Naive thymus-derived CD4-positive, alpha-beta T cell (primary cell): ENCODE measurements at regions not wholly inside any gene's neighbourhood (a gene's known extent, or its start where the extent isn't known, plus 50 kb on each side); places are given as distances from the start of the nearest gene placed in this dataset.
"Not testable (repeated sequence)": the region's sequence is repeated elsewhere in the genome, so short reads cannot be mapped to it uniquely, and the experiment has no call there.

Source experiments
- ATAC-seq: fragments of 150-1000 bp; cut with Tn5 transposase; 2 replicates; pipeline ENCODE4 v1.10.0; 2021; ENCODE audit warnings: mild to moderate bottlenecking, moderate library complexity
- CTCF ChIA-PET: fragments of 350-600 bp; sonication (Branson Sonifier 250); formaldehyde crosslinking; loops from one replicate; lab custom pipeline; 2021; ENCODE audit warnings: antibody characterized with exemption; lab: Charles Lee
- POLR2A ChIA-PET: fragments of 350-600 bp; sonication (Branson Sonifier 250); formaldehyde crosslinking; loops from one replicate; lab custom pipeline; 2021; ENCODE audit warnings: antibody characterized with exemption, inconsistent platforms; lab: Charles Lee
- DNase-seq, 9 donors: peaks; one replicate each; pipeline versions ENCODE4 v3.0.0 to v3.0.0-alpha.2; 2020 to 2022; ENCODE audit warnings: mixed read lengths in 1 of 9
- H3K27ac ChIP-seq: one replicate; pipeline ENCODE4 v1.7.0; 2013; ENCODE audit warnings: mild to moderate bottlenecking, low read depth, low read length, moderate library complexity
- H3K27me3 ChIP-seq, 2 donors: one replicate each; pipeline ENCODE4 v1.7.0; 2013; ENCODE audit warnings: low read length in 2 of 2, mild to moderate bottlenecking in 2 of 2, moderate library complexity in 2 of 2; ENCODE audit not compliant: control insufficient read depth in 2 of 2, insufficient read depth in 2 of 2
- H3K36me3 ChIP-seq, 3 experiments: 1 replicate in 2 of 3; 2 replicates in 1 of 3; pipeline ENCODE4 v1.7.0; 2013; ENCODE audit warnings: low read length in 3 of 3, mild to moderate bottlenecking in 3 of 3, moderate library complexity in 1 of 3; ENCODE audit not compliant: insufficient read depth in 3 of 3, control insufficient read depth in 2 of 3
- H3K4me1 ChIP-seq, 2 donors: one replicate each; pipeline ENCODE4 v1.7.0; 2013; ENCODE audit warnings: low read length in 2 of 2, mild to moderate bottlenecking in 2 of 2, moderate library complexity in 1 of 2; ENCODE audit not compliant: control insufficient read depth in 2 of 2, insufficient read depth in 2 of 2
- H3K4me3 ChIP-seq: 2 replicates; pipeline ENCODE4 v1.7.0; 2013; ENCODE audit warnings: mild to moderate bottlenecking, low read length
- H3K9me3 ChIP-seq, 3 experiments: 1 replicate in 2 of 3; 2 replicates in 1 of 3; pipeline ENCODE4 v1.7.0; 2013; ENCODE audit warnings: low read length in 3 of 3; ENCODE audit not compliant: control insufficient read depth in 2 of 3
- H3K27ac Mint-ChIP-seq, 9 donors: one replicate each; pipeline ENCODE4 v1.8.0; 2020 to 2022; ENCODE audit warnings: mixed read lengths in 9 of 9, mild to moderate bottlenecking in 8 of 9, moderate library complexity in 5 of 9, inconsistent platforms in 2 of 9
- H3K27me3 Mint-ChIP-seq, 5 donors: one replicate each; pipeline ENCODE4 v1.8.0; 2021 to 2022; ENCODE audit warnings: mixed read lengths in 5 of 5, mild to moderate bottlenecking in 1 of 5
- H3K36me3 Mint-ChIP-seq, 5 donors: one replicate each; pipeline ENCODE4 v1.8.0; 2020 to 2022; ENCODE audit warnings: mixed read lengths in 5 of 5, mild to moderate bottlenecking in 3 of 5, inconsistent platforms in 1 of 5
- H3K4me1 Mint-ChIP-seq, 7 donors: one replicate each; pipeline ENCODE4 v1.8.0; 2020 to 2022; ENCODE audit warnings: mixed read lengths in 7 of 7, mild to moderate bottlenecking in 3 of 7, inconsistent platforms in 1 of 7
- H3K4me3 Mint-ChIP-seq, 10 donors: one replicate each; pipeline ENCODE4 v1.8.0; 2020 to 2022; ENCODE audit warnings: mild to moderate bottlenecking in 10 of 10, mixed read lengths in 10 of 10, moderate library complexity in 6 of 10, inconsistent platforms in 2 of 10
- H3K9me3 Mint-ChIP-seq, 11 donors: one replicate each; pipeline ENCODE4 v1.8.0; 2020 to 2022; ENCODE audit warnings: mixed read lengths in 11 of 11, mild to moderate bottlenecking in 4 of 11, inconsistent platforms in 1 of 11, moderate library complexity in 1 of 11
- intact Hi-C, 2 donors: fragments of 100-400 bp; cut with micrococcal nuclease; formaldehyde crosslinking; loops; one replicate each; pipeline ENCODE4 v1.15.1; 2023

DNA sequence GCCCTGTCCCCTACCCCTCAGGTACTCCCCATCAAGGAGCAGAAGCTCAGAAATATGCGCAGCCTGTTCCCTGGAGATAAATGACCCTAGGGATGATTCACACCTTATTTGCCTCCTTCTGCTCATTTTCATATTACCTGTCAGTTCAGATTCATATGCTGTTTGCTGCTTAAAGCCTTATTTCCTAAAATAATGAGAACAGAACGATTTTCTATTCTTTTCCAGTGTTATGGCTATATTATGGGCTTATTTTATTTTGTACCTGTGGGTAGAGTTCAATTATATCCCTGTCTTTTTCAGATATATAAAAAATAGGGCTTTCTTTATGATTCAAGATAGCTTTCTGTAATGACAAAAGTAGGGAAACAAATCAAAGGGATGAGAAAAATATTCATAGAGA lies 224.8 kb downstream of the RPAP3 start:
- Histone ChIP-seq H3K4me3 (no peak overlapping the region), H3K4me1 (no peaks in the 10 kb centered on the region), H3K36me3 (no peaks in the 10 kb centered on the region), H3K9me3 (peaks cover 0 to 1% (median 0%) of the 10 kb centered on the region in 3 experiments), H3K27me3 (no peaks in the 10 kb centered on the region), H3K27ac (no peak overlapping the region)
- intact Hi-C loops: no loop called here
- no peak for DNase-seq
- ChIA-PET CTCF (no interaction called here), POLR2A (no interaction called here)
- no peak overlapping the region for H3K27ac Mint-ChIP-seq
- H3K4me3 Mint-ChIP-seq: no peak overlapping the region
- no peak for ATAC-seq
- H3K36me3 Mint-ChIP-seq: peaks cover 0 to 21% (median 16%) of the 10 kb centered on the region in 5 donors
- peaks cover 7 to 38% (median 15%) of the 10 kb centered on the region in 11 donors for H3K9me3 Mint-ChIP-seq
- no peaks in the 10 kb centered on the region for H3K4me1 Mint-ChIP-seq
- H3K27me3 Mint-ChIP-seq: peaks cover 0 to 6% (median 0%) of the 10 kb centered on the region in 5 donors

DNA sequence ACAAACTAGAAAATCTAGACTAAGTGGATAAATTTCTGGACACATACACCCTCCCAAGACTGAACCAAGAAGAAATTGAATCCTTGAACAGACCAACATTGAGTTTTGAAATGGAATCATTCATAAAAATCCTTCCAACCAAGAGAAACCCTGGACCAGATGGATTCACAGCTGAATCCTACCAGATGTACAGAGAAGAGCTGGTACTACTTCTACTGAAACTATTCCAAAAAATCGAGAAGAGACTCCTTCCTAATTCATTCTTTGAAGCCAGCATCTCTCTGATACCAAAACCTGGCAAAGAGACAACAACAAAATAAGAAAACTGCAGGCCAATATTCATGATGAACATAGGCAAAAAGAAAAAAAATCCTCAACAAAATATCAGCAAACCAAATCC lies 227.4 kb downstream of the RPAP3 start:
- Histone ChIP-seq H3K4me3 (no peak overlapping the region), H3K27me3 (no peaks in the 10 kb centered on the region), H3K27ac (no peak overlapping the region), H3K36me3 (no peaks in the 10 kb centered on the region), H3K9me3 (peaks cover 0 to 19% (median 7%) of the 10 kb centered on the region in 3 experiments), H3K4me1 (no peaks in the 10 kb centered on the region)
- ATAC-seq (no peak), DNase-seq (no peak)
- Mint-ChIP-seq H3K36me3 (peaks cover 0 to 26% (median 16%) of the 10 kb centered on the region in 5 donors), H3K9me3 (peaks cover 11 to 44% (median 18%) of the 10 kb centered on the region in 11 donors), H3K4me1 (no peaks in the 10 kb centered on the region), H3K4me3 (no peak overlapping the region), H3K27ac (no peak overlapping the region), H3K27me3 (peaks cover 0 to 6% (median 0%) of the 10 kb centered on the region in 5 donors)
- ChIA-PET CTCF (no interaction called here), POLR2A (no interaction called here)
- intact Hi-C loops: no loop called here

DNA sequence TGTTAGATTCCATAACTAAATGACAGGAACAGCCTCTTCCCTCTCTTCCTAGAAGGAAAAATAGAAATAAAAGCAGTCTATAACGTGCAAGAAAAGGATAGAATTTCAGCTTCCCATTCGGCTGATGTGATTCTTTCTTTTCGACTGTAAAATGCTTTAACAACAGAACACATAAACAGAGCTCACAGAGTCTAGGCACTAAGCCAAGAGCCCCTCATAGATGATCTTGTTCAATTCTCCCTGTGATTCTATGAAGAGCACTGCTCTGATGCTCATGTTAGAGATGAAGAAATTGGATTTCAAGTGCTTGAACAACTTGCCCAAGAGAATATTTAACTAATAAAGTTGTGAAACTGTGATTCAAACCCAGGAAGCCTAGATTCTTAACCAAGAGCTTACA lies 232.7 kb downstream of the RPAP3 start:
- Histone ChIP-seq H3K36me3 (no peaks in the 10 kb centered on the region), H3K27ac (no peak overlapping the region), H3K27me3 (no peaks in the 10 kb centered on the region), H3K9me3 (peaks cover 0 to 19% (median 7%) of the 10 kb centered on the region in 3 experiments), H3K4me3 (no peak overlapping the region), H3K4me1 (no peaks in the 10 kb centered on the region)
- ChIA-PET POLR2A (no interaction called here), CTCF (interaction anchor here (0.7 kb wide), 1 partner anchor 52 kb away, joined by 3 read pairs; no protein-coding TSS in a partner anchor)
- peaks cover 0 to 4% (median 0%) of the 10 kb centered on the region in 5 donors for H3K27me3 Mint-ChIP-seq
- no peak for DNase-seq
- H3K27ac Mint-ChIP-seq: no peak overlapping the region
- ATAC-seq: no peak
- intact Hi-C loops: no loop called here
- peaks cover 0 to 2% (median 0%) of the 10 kb centered on the region in 7 donors for H3K4me1 Mint-ChIP-seq
- H3K36me3 Mint-ChIP-seq: peaks cover 0 to 22% (median 13%) of the 10 kb centered on the region in 5 donors
- H3K9me3 Mint-ChIP-seq: peaks cover 11 to 39% (median 21%) of the 10 kb centered on the region in 11 donors
- no peak overlapping the region for H3K4me3 Mint-ChIP-seq

DNA sequence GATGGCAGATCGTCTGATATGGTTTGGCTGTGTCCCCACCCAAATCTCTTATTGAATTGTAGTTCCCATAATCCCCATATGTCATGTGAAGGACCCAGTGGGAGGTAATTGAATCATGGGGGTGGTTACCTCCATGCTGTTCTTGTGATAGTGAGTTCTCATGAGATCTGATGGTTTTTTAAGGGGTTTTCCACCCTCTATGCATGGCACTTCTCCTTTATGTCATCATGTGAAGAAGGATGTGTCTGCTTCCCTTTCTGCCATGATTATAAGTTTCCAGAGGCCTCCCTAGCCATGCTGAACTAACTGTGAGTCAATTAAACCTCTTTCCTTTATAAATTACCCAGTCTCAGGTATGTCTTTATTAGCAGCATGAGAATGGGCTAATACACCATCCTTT lies 235.5 kb downstream of the RPAP3 start:
- peaks cover 0 to 34% (median 6%) of the 10 kb centered on the region in 11 donors for H3K9me3 Mint-ChIP-seq
- H3K27me3 Mint-ChIP-seq, H3K27me3 ChIP-seq, H3K4me1 ChIP-seq, H3K4me3 Mint-ChIP-seq, intact Hi-C loops, H3K36me3 ChIP-seq, ATAC-seq, H3K36me3 Mint-ChIP-seq, POLR2A ChIA-PET, DNase-seq, CTCF ChIA-PET, H3K27ac Mint-ChIP-seq, H3K27ac ChIP-seq, H3K4me1 Mint-ChIP-seq, H3K4me3 ChIP-seq: not testable (repeated sequence)
- H3K9me3 ChIP-seq: peaks cover 0 to 11% (median 2%) of the 10 kb centered on the region in 3 experiments

DNA sequence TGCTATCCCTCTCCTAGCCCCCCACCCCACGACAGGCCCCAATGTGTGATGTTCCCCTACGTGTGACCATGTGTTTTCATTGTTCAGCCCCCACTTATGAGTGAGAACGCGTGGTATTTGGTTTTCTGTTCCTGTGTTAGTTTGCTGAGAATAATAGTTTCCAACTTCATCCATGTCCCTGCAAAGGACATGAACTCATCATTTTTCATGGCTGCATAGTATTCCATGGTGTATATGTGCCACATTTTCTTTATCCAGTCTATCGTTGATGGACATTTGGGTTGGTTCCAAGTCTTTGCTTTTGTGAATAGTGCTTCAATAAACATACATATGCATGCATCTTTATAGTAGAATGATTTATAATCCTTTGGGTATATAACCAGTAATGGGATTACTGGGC lies 241.9 kb downstream of the RPAP3 start:
- H3K4me1 Mint-ChIP-seq, CTCF ChIA-PET, H3K4me3 Mint-ChIP-seq: not testable (repeated sequence)

DNA sequence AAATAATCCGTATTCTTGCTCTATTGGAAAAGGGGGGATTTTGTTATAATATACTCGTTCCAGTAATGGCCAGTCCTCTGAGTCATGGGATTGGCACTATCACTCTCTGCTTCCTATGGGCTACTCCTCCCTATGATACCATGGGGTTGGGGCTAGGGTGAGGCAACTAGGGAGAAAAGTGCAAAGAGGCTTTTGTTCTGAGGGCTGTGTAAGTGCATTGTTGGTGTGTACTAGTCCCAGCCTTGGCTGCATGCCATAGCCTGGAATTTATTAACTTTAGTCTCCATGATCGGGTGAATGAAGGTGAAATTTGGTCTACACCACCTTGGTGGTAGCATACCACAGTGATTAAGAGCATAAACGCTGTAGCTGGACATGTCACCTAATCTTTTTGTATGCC lies 247.6 kb downstream of the RPAP3 start:
- H3K27me3 Mint-ChIP-seq: peaks cover 0 to 4% (median 0%) of the 10 kb centered on the region in 5 donors
- CTCF ChIA-PET: no interaction called here
- no peak for DNase-seq

More for the DNA sequence above, 241.9 kb downstream of the RPAP3 start:
- H3K36me3 ChIP-seq, H3K27ac Mint-ChIP-seq, H3K27me3 ChIP-seq, intact Hi-C loops, ATAC-seq, DNase-seq, H3K27ac ChIP-seq, H3K27me3 Mint-ChIP-seq, POLR2A ChIA-PET, H3K4me1 ChIP-seq, H3K4me3 ChIP-seq, H3K9me3 ChIP-seq: not testable (repeated sequence)
- H3K9me3 Mint-ChIP-seq: peaks cover 2 to 46% (median 11%) of the 10 kb centered on the region in 11 donors
- peaks cover 0 to 14% (median 7%) of the 10 kb centered on the region in 5 donors for H3K36me3 Mint-ChIP-seq

DNA sequence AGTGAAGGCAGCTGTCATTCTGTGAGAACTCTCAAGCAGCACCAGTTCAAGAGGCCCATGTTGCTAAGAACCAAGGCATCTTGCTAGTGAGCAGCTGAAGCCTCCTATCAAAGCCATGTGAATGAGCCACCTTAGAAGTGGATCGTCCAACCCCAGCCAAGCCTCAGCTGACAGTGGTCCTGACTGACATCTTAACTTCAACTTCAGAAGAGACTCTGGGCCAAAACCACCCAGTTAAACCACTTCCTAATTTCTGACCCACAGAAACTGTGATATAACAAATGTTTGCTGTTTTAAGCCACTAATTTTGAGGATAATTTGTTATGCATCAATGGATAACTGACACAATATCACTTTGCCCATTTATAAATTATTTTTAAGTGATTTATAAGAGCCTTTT lies 256.0 kb downstream of the RPAP3 start:
- Histone ChIP-seq H3K36me3 (no peaks in the 10 kb centered on the region), H3K4me1 (no peaks in the 10 kb centered on the region), H3K4me3 (no peak overlapping the region), H3K9me3 (no peaks in the 10 kb centered on the region), H3K27me3 (no peaks in the 10 kb centered on the region), H3K27ac (no peak overlapping the region)
- no peak overlapping the region for H3K4me3 Mint-ChIP-seq
- peaks cover 0 to 13% (median 3%) of the 10 kb centered on the region in 11 donors for H3K9me3 Mint-ChIP-seq
- H3K4me1 Mint-ChIP-seq: no peaks in the 10 kb centered on the region
- CTCF ChIA-PET: no interaction called here
- H3K27me3 Mint-ChIP-seq: peaks cover 0 to 4% (median 0%) of the 10 kb centered on the region in 5 donors
- intact Hi-C loops: no loop called here
- ATAC-seq (no peak), DNase-seq (no peak)
- H3K27ac Mint-ChIP-seq: no peak overlapping the region
- peaks cover 0 to 3% (median 0%) of the 10 kb centered on the region in 5 donors for H3K36me3 Mint-ChIP-seq
- POLR2A ChIA-PET: no interaction called here

More for the DNA sequence above, 247.6 kb downstream of the RPAP3 start:
- Histone ChIP-seq H3K4me1 (no peaks in the 10 kb centered on the region), H3K9me3 (no peaks in the 10 kb centered on the region), H3K4me3 (no peak overlapping the region), H3K27me3 (no peaks in the 10 kb centered on the region), H3K27ac (no peak overlapping the region), H3K36me3 (no peaks in the 10 kb centered on the region)
- H3K4me3 Mint-ChIP-seq: no peak overlapping the region
- H3K4me1 Mint-ChIP-seq: no peaks in the 10 kb centered on the region
- H3K27ac Mint-ChIP-seq: no peak overlapping the region
- H3K9me3 Mint-ChIP-seq: peaks cover 6 to 62% (median 17%) of the 10 kb centered on the region in 11 donors
- POLR2A ChIA-PET: no interaction called here
- intact Hi-C loops: no loop called here
- no peak for ATAC-seq
- H3K36me3 Mint-ChIP-seq: peaks cover 0 to 22% (median 7%) of the 10 kb centered on the region in 5 donors
